ENCODE measurements at regions not wholly inside any gene's neighbourhood (a gene's known extent, or its start where the extent isn't known, plus 50 kb on each side); places are given as distances from the start of the nearest gene placed in this dataset.

- ATAC-seq (ENCODE audit: poor library complexity) (no peak), DNase-seq (no peak)
- POLR2A ChIA-PET = no interaction called here
- CTCF ChIA-PET = interaction anchor here (0.6 kb wide), 1 partner anchor 8 kb away, joined by 3 read pairs; no protein-coding TSS in a partner anchor
- no peaks in the 10 kb centered on the region for H3K4me1 Mint-ChIP-seq (ENCODE audit: low read depth)
- Histone ChIP-seq H3K27me3 (ENCODE audit: control insufficient read depth in 1 of 2, insufficient read depth in 2 of 2, low read length in 2 of 2) (no peaks in the 10 kb centered on the region), H3K9me3 (ENCODE audit: control insufficient read depth in 1 of 2, insufficient read depth in 1 of 2, low read length in 2 of 2) (peaks cover 0 to 3% of the 10 kb centered on the region in 2 experiments), H3K27ac (ENCODE audit: low read depth in 1 of 2, low read length in 2 of 2) (no peak overlapping the region), H3K36me3 (ENCODE audit: insufficient read depth, low read length) (no peaks in the 10 kb centered on the region), H3K4me1 (ENCODE audit: insufficient read depth, low read length) (no peaks in the 10 kb centered on the region), H3K4me3 (ENCODE audit: low read length) (no peak overlapping the region)
- H3K9me3 Mint-ChIP-seq = no peaks in the 10 kb centered on the region
- H3K4me3 Mint-ChIP-seq = no peak overlapping the region
- no peak for TF ChIP-seq CTCF (IDR thresholded peaks at IDR 0.05)
- H3K36me3 Mint-ChIP-seq (ENCODE audit: low read depth) = no peaks in the 10 kb centered on the region
- intact Hi-C loops (cut with DNase I, micrococcal nuclease) = no loop called here
- no peak overlapping the region for H3K27ac Mint-ChIP-seq
- H3K27me3 Mint-ChIP-seq = no peaks in the 10 kb centered on the region
These were observed 663.6 kb upstream of the ZNF608 start for GRCh38 chr5:125409861-125410536.

- intact Hi-C loops (cut with DNase I, micrococcal nuclease) = no loop called here
- ChIA-PET CTCF (no interaction called here), POLR2A (no interaction called here)
- DNase-seq (no peak), ATAC-seq (ENCODE audit: poor library complexity) (no peak)
- H3K36me3 ChIP-seq (ENCODE audit: insufficient read depth, low read length) = no peaks in the 10 kb centered on the region
- H3K4me1 ChIP-seq (ENCODE audit: insufficient read depth, low read length) = no peaks in the 10 kb centered on the region
- H3K4me1 Mint-ChIP-seq (ENCODE audit: low read depth) = no peaks in the 10 kb centered on the region
- H3K27ac ChIP-seq (ENCODE audit: low read depth in 1 of 2, low read length in 2 of 2) = no peak overlapping the region
- no peak overlapping the region for H3K4me3 ChIP-seq (ENCODE audit: low read length)
- no peaks in the 10 kb centered on the region for H3K9me3 Mint-ChIP-seq
- peaks cover 0 to 3% of the 10 kb centered on the region in 2 experiments for H3K9me3 ChIP-seq (ENCODE audit: control insufficient read depth in 1 of 2, insufficient read depth in 1 of 2, low read length in 2 of 2)
- H3K27me3 Mint-ChIP-seq = no peaks in the 10 kb centered on the region
- no peak for TF ChIP-seq CTCF (IDR thresholded peaks at IDR 0.05)
- no peaks in the 10 kb centered on the region for H3K27me3 ChIP-seq (ENCODE audit: control insufficient read depth in 1 of 2, insufficient read depth in 2 of 2, low read length in 2 of 2)
- H3K27ac Mint-ChIP-seq = no peak overlapping the region
- H3K36me3 Mint-ChIP-seq (ENCODE audit: low read depth) = no peaks in the 10 kb centered on the region
- H3K4me3 Mint-ChIP-seq = no peak overlapping the region
These were observed 664.2 kb upstream of the ZNF608 start for GRCh38 chr5:125410537-125411070.

GRCh38 chr5:125411071-125411743 lies 664.8 kb upstream of the ZNF608 start:
- Mint-ChIP-seq H3K36me3 (ENCODE audit: low read depth) (no peaks in the 10 kb centered on the region), H3K27ac (no peak overlapping the region), H3K4me3 (no peak overlapping the region), H3K27me3 (no peaks in the 10 kb centered on the region), H3K9me3 (no peaks in the 10 kb centered on the region), H3K4me1 (ENCODE audit: low read depth) (no peaks in the 10 kb centered on the region)
- ChIA-PET POLR2A (no interaction called here), CTCF (no interaction called here)
- no peaks in the 10 kb centered on the region for H3K27me3 ChIP-seq (ENCODE audit: control insufficient read depth in 1 of 2, insufficient read depth in 2 of 2, low read length in 2 of 2)
- H3K4me3 ChIP-seq (ENCODE audit: low read length) = no peak overlapping the region
- no peak for DNase-seq
- no peaks in the 10 kb centered on the region for H3K4me1 ChIP-seq (ENCODE audit: insufficient read depth, low read length)
- no peaks in the 10 kb centered on the region for H3K36me3 ChIP-seq (ENCODE audit: insufficient read depth, low read length)
- TF ChIP-seq CTCF (IDR thresholded peaks at IDR 0.05) = no peak
- H3K27ac ChIP-seq (ENCODE audit: low read depth in 1 of 2, low read length in 2 of 2) = no peak overlapping the region
- H3K9me3 ChIP-seq (ENCODE audit: control insufficient read depth in 1 of 2, insufficient read depth in 1 of 2, low read length in 2 of 2) = peaks cover 0 to 3% of the 10 kb centered on the region in 2 experiments
- intact Hi-C loops (cut with DNase I, micrococcal nuclease) = no loop called here
- ATAC-seq (ENCODE audit: poor library complexity) = no peak

Data from CD4-positive, alpha-beta T cell (primary cell).